NCI-H1092 (cell line): ENCODE measurements at regions not wholly inside any gene's neighbourhood (a gene's known extent, or its start where the extent isn't known, plus 50 kb on each side); places are given as distances from the start of the nearest gene placed in this dataset.

ENCODE experiments used
- DNase-seq: peaks from one replicate; lab custom pipeline; 2025; lab: John Stamatoyannopoulos, UW

- no peak for DNase-seq
These were observed 1046.7 kb upstream of the MAP3K7 start for GRCh38 chr6:91633374-91634111.

GRCh38 chr6:91632308-91632707 is 1045.4 kb upstream of the MAP3K7 start:
- no peak for DNase-seq

GRCh38 chr6:91631227-91631626 is 1044.4 kb upstream of the MAP3K7 start:
- no peak for DNase-seq

GRCh38 chr6:91626911-91627310 is 1040.0 kb upstream of the MAP3K7 start:
- DNase-seq = no peak

GRCh38 chr6:91613481-91613880 is 1026.6 kb upstream of the MAP3K7 start:
- DNase-seq = no peak

GRCh38 chr6:91611190-91611589 is 1024.3 kb upstream of the MAP3K7 start:
- no peak for DNase-seq

- no peak for DNase-seq
These were observed 1021.6 kb upstream of the MAP3K7 start for GRCh38 chr6:91608428-91608827.

GRCh38 chr6:91606148-91606901 is 1019.5 kb upstream of the MAP3K7 start:
- DNase-seq = no peak

- no peak for DNase-seq
These were observed 1013.7 kb upstream of the MAP3K7 start for GRCh38 chr6:91600561-91600960.

- no peak for DNase-seq
These were observed 1003.3 kb upstream of the MAP3K7 start for GRCh38 chr6:91590191-91590590.

GRCh38 chr6:91580635-91581034 is 993.8 kb upstream of the MAP3K7 start:
- DNase-seq = no peak

- no peak for DNase-seq
These were observed 988.2 kb upstream of the MAP3K7 start for GRCh38 chr6:91575032-91575431.

- no peak for DNase-seq
These were observed 987.0 kb upstream of the MAP3K7 start for GRCh38 chr6:91573826-91574416.

- DNase-seq = no peak
These were observed 986.0 kb upstream of the MAP3K7 start for GRCh38 chr6:91572878-91573277.

GRCh38 chr6:91569071-91569470 is 982.2 kb upstream of the MAP3K7 start:
- no peak for DNase-seq

GRCh38 chr6:91566467-91566866 is 979.6 kb upstream of the MAP3K7 start:
- DNase-seq = no peak

GRCh38 chr6:91565207-91565606 is 978.3 kb upstream of the MAP3K7 start:
- no peak for DNase-seq

GRCh38 chr6:91562955-91563354 is 976.1 kb upstream of the MAP3K7 start:
- no peak for DNase-seq

- DNase-seq = no peak
These were observed 973.5 kb upstream of the MAP3K7 start for GRCh38 chr6:91560409-91560808.

GRCh38 chr6:91540902-91541301 is 954.0 kb upstream of the MAP3K7 start:
- no peak for DNase-seq

GRCh38 chr6:91539456-91539855 is 952.6 kb upstream of the MAP3K7 start:
- no peak for DNase-seq

GRCh38 chr6:91538622-91539021 is 951.8 kb upstream of the MAP3K7 start:
- no peak for DNase-seq

GRCh38 chr6:91534614-91535013 is 947.7 kb upstream of the MAP3K7 start:
- no peak for DNase-seq
